T-helper 1 cell treated with Interleukin-12 subunit alpha and Interleukin-12 subunit beta and Interleukin-4 antibody, amounts not matched to agents 30 ng/mL and 1 ng/mL, for 36 hours (primary cell): ENCODE measurements at regions not wholly inside any gene's neighbourhood (a gene's known extent, or its start where the extent isn't known, plus 50 kb on each side); places are given as distances from the start of the nearest gene placed in this dataset.
"Not testable (repeated sequence)": the region's sequence is repeated elsewhere in the genome, so short reads cannot be mapped to it uniquely, and the experiment has no call there.

ENCODE experiments used
- intact Hi-C: fragments of 100-400 bp; cut with micrococcal nuclease; formaldehyde crosslinking; loops from one replicate; pipeline ENCODE4 v1.15.1; 2024

DNA sequence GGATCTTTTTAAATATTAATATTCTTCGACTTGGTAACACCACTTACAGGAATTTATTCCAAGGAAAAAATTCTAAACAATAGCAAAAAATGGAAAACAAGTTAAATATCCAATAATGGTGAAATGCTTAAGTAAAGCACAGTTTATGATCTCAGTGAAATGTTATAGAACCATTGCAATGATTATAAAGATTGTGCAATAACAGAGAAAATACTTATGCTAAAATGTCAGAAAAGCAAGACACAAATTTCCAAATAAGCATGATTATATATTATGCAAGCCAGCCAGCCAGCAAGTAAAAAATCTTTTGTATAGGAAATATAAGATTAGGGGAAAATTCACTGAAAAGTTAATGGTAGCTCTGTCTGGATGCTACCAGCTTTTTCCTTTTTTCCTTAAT lies 102.7 kb upstream of the EFNA5 start:
- intact Hi-C loops, result no loop called here

DNA sequence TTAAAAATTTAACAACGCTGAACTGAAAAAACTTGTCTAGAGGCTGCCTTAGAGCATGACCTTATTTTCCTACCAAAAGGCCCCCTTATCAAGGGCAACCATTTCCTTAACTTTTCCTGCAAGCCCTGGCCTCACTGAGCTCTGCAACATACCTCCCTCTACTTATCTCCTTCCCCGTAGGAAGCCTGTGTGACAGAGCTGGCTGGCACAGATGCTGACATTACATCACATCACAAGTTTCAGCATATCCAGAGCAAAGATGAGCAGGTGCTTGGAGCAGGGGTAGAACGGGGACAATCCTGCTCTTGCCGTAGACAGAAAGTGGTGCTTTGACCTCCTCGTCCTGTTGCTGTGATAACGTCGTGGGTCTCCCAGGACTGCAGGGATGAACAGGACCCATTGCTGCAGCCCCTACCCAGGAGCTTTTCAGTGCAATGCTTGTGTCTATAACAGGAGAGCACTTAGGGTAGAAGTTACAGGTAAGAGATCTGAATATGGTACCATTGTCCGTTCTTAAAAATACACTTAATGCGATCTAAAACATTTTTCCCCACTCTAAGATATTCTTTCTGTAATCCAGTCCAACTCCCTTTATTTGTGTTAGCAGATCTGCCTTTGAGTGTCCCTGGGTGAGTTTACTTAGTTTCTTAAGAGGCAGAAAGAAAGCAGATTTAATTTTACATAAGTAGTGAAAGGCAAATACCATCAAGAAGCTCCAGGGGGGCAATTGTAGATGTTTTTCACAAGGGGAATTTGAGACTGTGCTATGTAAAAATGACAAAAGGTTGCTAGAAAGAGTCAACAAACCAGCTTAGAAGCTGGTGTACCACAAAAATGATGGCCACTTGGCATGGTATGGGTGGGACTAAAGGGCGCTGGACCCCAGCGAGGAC lies 101.9 kb upstream of the EFNA5 start:
- intact Hi-C loops, result no loop called here

- intact Hi-C loops, result no loop called here
These were observed 101.2 kb upstream of the EFNA5 start for GRCh38 chr5:107771926-107772325.

DNA sequence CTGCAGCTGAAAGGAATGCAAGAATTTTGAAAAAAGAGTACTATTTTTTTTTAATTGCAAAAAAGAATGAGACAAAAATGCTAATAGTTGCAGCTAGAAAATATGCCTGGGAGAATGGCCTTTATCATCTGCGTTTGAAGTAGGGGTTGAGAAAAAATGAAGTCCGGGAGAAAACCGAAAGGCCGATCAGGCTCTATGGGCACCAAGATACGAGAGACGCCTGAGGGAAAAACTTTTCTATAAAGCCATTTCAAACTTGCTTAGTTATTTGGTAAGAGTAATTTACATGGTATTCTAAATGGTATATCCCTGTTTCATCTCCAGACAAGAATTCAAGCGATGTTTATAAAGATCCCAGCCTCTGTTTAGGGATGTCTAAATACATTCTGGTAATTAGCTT lies 99.3 kb upstream of the EFNA5 start:
- intact Hi-C loops, result no loop called here

DNA sequence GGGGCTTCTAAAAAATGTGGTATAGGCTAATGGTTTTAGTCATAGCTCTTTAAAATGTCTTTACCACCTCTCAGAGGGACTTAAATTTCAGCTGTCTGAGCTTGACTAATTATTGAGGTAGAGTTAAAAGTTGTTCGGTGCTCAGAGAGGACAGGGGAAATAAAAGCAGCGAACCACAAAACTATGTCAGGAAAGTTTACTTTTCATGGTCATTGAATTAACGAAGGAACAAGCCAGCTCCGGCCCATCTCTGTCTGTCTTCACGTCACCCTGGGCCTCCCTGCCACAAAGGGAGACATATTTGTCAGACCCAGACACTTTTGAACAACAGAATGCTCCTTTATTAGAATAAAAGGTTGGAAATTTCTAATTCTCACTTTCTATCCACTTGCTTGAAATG lies 98.8 kb upstream of the EFNA5 start:
- intact Hi-C loops, result no loop called here

DNA sequence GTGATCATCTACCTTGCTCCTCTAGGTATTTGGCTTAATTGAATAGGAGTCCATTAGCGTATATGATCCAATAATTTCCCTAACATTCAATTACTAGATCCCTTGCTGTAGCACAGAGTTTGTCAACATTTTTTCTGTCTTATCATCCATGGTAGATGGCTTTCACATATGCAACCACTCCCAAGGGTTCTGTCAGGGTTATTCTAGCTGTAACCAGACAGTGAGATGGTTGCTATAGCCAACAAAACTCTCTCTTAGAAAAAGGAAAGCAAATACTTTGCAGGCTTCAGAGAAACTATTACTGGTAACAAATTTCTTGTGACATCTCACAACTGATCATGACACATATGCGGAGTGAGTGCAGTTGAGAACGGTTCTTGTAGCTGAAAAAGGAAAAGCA lies 96.2 kb upstream of the EFNA5 start:
- intact Hi-C loops, result no loop called here

- intact Hi-C loops, result no loop called here
These were observed 95.7 kb upstream of the EFNA5 start for GRCh38 chr5:107766439-107766838.

GRCh38 chr5:107765805-107766063 lies 95.0 kb upstream of the EFNA5 start:
- intact Hi-C loops, result no loop called here

DNA sequence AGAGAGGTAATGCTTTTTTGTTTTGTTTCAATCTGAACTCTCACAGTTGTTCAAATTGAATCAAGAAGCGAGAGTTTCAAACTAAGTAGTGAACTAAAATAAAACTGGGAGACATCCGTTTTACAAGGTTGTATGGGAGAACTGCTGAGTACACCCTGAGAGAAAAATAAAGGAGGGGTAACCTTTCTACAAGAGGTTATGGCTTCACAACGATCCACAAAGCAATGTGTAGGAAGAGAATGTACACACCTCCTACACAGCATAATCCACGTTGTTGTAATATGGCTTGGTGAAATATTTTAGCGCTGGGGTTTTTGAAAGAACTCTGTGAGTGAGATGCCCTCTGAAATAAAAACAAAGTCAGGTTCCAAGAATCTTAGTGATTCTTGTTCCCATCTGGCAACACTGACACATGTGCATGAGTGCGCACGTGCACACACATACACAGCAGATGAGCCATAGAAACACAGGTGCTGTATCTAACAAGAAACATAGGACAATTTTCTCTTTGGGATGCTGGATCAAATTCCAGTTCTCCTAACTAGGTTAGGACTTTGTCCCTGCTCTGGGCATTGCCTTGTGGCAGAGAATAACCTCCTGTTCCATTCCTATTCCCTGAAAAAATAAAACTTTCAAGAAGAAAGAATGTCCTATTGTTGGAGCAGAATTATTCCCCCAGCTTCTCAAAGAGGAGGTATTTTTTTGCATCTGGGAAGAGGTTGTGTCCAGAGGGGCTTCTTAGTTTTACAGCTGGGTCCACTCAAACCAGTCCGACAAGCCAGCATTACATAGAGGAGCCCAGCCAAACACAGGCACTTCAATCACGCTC lies 94.5 kb upstream of the EFNA5 start:
- intact Hi-C loops, result no loop called here

GRCh38 chr5:107764282-107764681 lies 93.5 kb upstream of the EFNA5 start:
- intact Hi-C loops, result no loop called here

GRCh38 chr5:107753427-107753826 lies 82.7 kb upstream of the EFNA5 start:
- intact Hi-C loops, result no loop called here

DNA sequence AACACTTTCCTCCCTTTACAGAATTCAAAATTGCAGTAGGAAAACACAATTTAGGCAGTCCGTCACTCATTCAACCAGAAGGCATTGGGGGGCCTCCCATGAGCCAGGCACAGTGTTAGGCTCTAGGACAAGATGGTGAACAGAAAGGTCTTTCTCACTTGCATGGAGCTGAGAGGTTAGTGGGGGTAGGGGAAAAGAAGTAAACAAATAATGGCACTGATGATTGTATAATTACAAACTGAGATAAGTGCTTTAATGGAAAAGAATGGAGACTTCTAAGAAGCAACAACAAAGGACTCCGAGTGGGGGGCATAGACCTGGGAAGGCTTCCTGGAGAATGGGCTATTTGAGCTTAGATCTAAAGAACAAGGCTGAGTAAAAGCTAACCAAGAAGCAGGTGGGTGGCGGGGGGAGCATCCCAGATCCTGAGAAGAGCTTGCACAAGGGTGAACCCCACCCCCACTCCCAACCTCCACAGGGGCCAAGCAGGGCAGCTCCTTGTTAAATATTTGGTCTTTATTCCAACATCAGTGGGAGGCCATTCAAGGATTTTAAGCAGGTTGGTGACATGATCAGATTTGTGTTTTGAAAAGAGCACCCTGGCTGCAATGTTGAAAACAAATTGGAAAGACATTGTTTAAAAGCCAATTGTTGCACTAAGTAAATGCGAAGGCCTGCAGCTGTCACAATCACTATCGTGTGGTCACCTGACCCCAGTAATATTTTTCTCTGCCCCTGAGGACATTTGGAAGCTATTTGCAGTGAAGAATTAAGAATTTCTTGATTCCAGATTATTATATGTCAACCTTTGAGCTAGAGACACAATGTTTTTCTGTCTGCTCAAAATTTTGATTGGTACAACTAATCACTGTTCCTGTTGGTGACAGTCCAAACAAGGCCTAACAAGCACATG lies 73.9 kb upstream of the EFNA5 start:
- intact Hi-C loops, result no loop called here

- intact Hi-C loops, result no loop called here
These were observed 72.8 kb upstream of the EFNA5 start for GRCh38 chr5:107743373-107744000.

- intact Hi-C loops, result no loop called here
These were observed 68.9 kb upstream of the EFNA5 start for GRCh38 chr5:107739661-107740060.

GRCh38 chr5:107736638-107737037 lies 65.9 kb upstream of the EFNA5 start:
- intact Hi-C loops, result no loop called here

DNA sequence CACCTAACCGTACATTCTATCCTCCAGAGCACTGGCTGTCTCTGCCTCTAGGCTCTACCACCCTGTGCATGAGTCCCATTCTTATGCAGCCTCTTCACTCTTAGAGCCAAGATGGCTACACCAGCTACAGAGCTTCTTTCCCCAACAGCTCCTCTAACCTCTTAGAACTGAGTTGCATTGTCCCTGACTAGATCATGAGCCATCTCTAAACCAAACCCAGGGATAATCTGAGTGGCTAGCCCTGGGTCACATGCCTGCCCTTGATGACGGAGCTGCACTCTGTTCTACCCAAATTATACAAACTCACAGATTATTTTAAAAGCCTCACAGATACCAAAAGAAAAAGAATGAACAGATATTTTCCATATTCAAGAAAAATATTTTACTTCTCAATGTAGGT lies 65.4 kb upstream of the EFNA5 start:
- intact Hi-C loops, result not testable (repeated sequence)

DNA sequence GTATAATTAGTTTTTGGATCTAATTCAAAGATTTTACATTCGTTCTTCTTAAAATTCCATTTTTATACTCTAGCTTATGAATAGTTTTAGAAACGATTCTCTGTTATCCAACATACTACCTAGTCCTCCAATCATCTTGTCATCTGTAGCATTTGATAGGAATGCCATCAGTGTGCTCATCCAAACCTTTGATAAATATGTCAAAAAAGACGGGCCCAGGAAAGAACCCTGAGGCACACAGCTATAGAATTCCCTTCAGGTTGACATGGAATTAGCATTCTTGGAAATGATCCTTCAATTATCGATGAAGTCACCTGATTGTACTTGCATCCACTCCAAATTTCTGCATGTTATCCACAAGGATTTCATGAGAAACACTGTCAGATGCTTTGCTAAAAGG lies 64.8 kb upstream of the EFNA5 start:
- intact Hi-C loops, result no loop called here

DNA sequence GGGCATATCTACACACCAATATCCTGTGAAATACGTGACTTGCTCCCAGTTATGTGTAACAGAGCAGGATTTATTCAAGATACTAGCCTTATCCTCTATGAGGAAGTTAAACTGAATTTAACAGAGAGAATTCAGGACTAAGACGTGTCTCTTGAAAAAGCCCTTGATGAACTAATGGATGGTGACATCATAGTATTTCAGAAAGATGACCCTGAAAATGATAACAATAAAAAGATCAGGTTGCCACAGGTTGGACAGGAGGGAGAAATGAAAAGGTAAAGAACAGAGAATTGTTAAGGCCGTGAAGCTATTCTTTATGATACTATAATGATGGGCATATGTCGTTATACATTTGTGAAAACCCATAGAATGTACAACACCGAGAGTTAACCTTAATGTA lies 56.2 kb upstream of the EFNA5 start:
- intact Hi-C loops, result no loop called here

DNA sequence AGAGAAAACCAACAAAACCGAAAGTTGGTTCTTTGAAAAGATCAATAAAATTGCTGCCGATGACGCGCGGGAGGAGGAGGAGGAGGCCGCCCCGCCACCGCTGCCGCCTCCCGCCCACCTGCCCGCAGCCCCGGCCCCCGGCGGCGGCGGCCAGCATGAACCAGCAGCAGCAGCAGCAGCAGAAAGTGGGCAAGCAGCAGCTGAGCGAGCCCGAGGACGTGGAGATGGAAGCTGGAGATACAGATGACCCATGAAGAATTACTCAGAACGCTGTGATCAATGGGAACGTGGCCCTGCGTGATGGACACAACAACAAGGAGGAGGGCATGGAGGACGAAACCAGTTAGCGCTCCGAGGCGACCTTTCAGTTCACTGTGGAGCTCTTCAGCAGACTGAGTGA lies 53.9 kb upstream of the EFNA5 start:
- intact Hi-C loops, result no loop called here

DNA sequence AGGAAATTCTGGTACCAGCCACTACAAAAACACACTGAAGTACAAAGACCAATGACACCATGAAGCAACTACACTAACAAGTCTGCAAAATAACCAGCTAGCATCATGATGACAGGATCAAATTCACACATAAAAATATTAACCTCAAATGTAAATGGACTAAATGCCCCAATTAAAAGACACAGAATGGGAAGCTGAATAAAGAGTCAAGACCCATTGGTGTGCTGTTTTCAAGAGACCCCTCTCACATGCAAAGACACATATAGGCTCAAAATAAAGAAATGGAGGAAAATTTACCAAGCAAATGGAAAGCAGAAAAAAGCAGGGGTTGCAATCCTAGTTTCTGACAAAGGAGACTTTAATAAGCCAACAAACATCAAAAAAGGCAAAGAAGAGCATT lies 50.5 kb upstream of the EFNA5 start:
- intact Hi-C loops, result not testable (repeated sequence)
